ENCODE measurements at regions not wholly inside any gene's neighbourhood (a gene's known extent, or its start where the extent isn't known, plus 50 kb on each side); places are given as distances from the start of the nearest gene placed in this dataset.

GRCh38 chr16:14322186-14322585 is 251.1 kb downstream of the MRTFB start:
- H3K9me3 ChIP-seq = no peaks in the 10 kb centered on the region
- H3K4me1 ChIP-seq = peaks cover 0 to 8% of the 10 kb centered on the region in 2 donors
- H3K4me3 ChIP-seq = no peak overlapping the region
- no peaks in the 10 kb centered on the region for H3K27me3 ChIP-seq
- intact Hi-C loops (cut with DNase I) = no loop called here
- TF ChIP-seq CTCF (IDR thresholded peaks at IDR 0.05) = no peak
- H3K27ac ChIP-seq = no peak overlapping the region
- H3K36me3 ChIP-seq = peaks cover 2 to 12% of the 10 kb centered on the region in 2 donors
- no peak for DNase-seq (ENCODE audit: low spot score in 2 of 2)

- Histone ChIP-seq H3K36me3 (peaks cover 0 to 7% of the 10 kb centered on the region in 2 donors), H3K4me1 (peaks cover 0 to 8% of the 10 kb centered on the region in 2 donors), H3K27ac (no peak overlapping the region), H3K4me3 (no peak overlapping the region), H3K9me3 (no peaks in the 10 kb centered on the region), H3K27me3 (no peaks in the 10 kb centered on the region)
- intact Hi-C loops (cut with DNase I) = no loop called here
- no peak for TF ChIP-seq CTCF (IDR thresholded peaks at IDR 0.05)
- DNase-seq (ENCODE audit: low spot score in 2 of 2) = no peak
Measured at GRCh38 chr16:14321542-14321941, 250.4 kb downstream of the MRTFB start.

GRCh38 chr16:14320406-14320805 is 249.3 kb downstream of the MRTFB start:
- Histone ChIP-seq H3K36me3 (no peaks in the 10 kb centered on the region), H3K27me3 (no peaks in the 10 kb centered on the region), H3K9me3 (no peaks in the 10 kb centered on the region), H3K4me3 (no peak overlapping the region), H3K4me1 (peaks cover 0 to 8% of the 10 kb centered on the region in 2 donors), H3K27ac (no peak overlapping the region)
- intact Hi-C loops (cut with DNase I) = no loop called here
- no peak for DNase-seq (ENCODE audit: low spot score in 2 of 2)
- no peak for TF ChIP-seq CTCF (IDR thresholded peaks at IDR 0.05)
